Kidney epithelial cell (primary cell): ENCODE measurements at regions not wholly inside any gene's neighbourhood (a gene's known extent, or its start where the extent isn't known, plus 50 kb on each side); places are given as distances from the start of the nearest gene placed in this dataset.

ENCODE experiments used
- DNase-seq: peaks from one replicate; pipeline ENCODE4 v3.0.0-alpha.2; 2010; ENCODE audit warnings: low read depth
- H3K27me3 ChIP-seq: 2 replicates; pipeline ENCODE4 v1.6.0; 2011; ENCODE audit warnings: low read length; ENCODE audit not compliant: control insufficient read depth, insufficient read depth
- H3K36me3 ChIP-seq: 2 replicates; pipeline ENCODE4 v1.5.1; 2011; ENCODE audit warnings: low read length; ENCODE audit not compliant: control insufficient read depth, insufficient read depth
- H3K4me3 ChIP-seq: 2 replicates; pipeline ENCODE4 v1.5.1; 2011; ENCODE audit warnings: low read depth, mild to moderate bottlenecking, control low read depth, low read length
- CTCF ChIP-seq: IDR thresholded peaks from 2 replicates; pipeline ENCODE4 v1.5.1; 2011; ENCODE audit warnings: mild to moderate bottlenecking, moderate library complexity, low read length, control low read depth, inconsistent platforms; ENCODE audit not compliant: insufficient read depth, poor library complexity, severe bottlenecking

- no peak for TF ChIP-seq CTCF
- DNase-seq, result no peak
- Histone ChIP-seq H3K4me3 (no peak overlapping the region), H3K27me3 (peaks cover 75% of the 10 kb centered on the region), H3K36me3 (no peaks in the 10 kb centered on the region)
Measured at GRCh38 chr7:1298931-1299885, 66.5 kb downstream of the UNCX start.

GRCh38 chr7:1300206-1300605, 67.5 kb downstream of the UNCX start:
- no peak for TF ChIP-seq CTCF
- no peaks in the 10 kb centered on the region for H3K36me3 ChIP-seq
- no peak overlapping the region for H3K4me3 ChIP-seq
- H3K27me3 ChIP-seq, result peaks cover 70% of the 10 kb centered on the region
- DNase-seq, result no peak

GRCh38 chr7:1300636-1301035, 68.0 kb downstream of the UNCX start:
- Histone ChIP-seq H3K36me3 (no peaks in the 10 kb centered on the region), H3K27me3 (peaks cover 68% of the 10 kb centered on the region), H3K4me3 (no peak overlapping the region)
- TF ChIP-seq CTCF, result no peak
- no peak for DNase-seq

- peaks cover 62% of the 10 kb centered on the region for H3K27me3 ChIP-seq
Measured at GRCh38 chr7:1301054-1301881, 68.6 kb downstream of the UNCX start.

GRCh38 chr7:1301882-1302251, 69.2 kb downstream of the UNCX start:
- no peak overlapping the region for H3K4me3 ChIP-seq
- H3K36me3 ChIP-seq, result no peaks in the 10 kb centered on the region
- no peak for DNase-seq
- TF ChIP-seq CTCF, result no peak
- H3K27me3 ChIP-seq, result peaks cover 56% of the 10 kb centered on the region

More at GRCh38 chr7:1301054-1301881, 68.6 kb downstream of the UNCX start:
- TF ChIP-seq CTCF, result no peak
- no peak for DNase-seq
- Histone ChIP-seq H3K4me3 (no peak overlapping the region), H3K36me3 (no peaks in the 10 kb centered on the region)
